Activated B cell treated with CpG ODN at 0.5 μM for 24 hours (primary cell): ENCODE measurements at regions not wholly inside any gene's neighbourhood (a gene's known extent, or its start where the extent isn't known, plus 50 kb on each side); places are given as distances from the start of the nearest gene placed in this dataset.

Source experiments
- ATAC-seq: fragments of 200-7000 bp; cut with Tn5 transposase; one replicate; pipeline ENCODE4 v1.10.0; 2021; ENCODE audit warnings: low read depth, mild to moderate bottlenecking, moderate library complexity
- CTCF ChIA-PET: fragments of 350-600 bp; sonication (Branson Sonifier 250); formaldehyde crosslinking; loops from one replicate; lab custom pipeline; 2021; ENCODE audit warnings: antibody characterized with exemption; lab: Charles Lee
- POLR2A ChIA-PET: fragments of 350-600 bp; sonication (Branson Sonifier 250); formaldehyde crosslinking; loops from one replicate; lab custom pipeline; 2021; ENCODE audit warnings: antibody characterized with exemption; lab: Charles Lee
- DNase-seq: peaks from one replicate; pipeline ENCODE4 v3.0.0; 2022
- H3K27ac Mint-ChIP-seq: one replicate; pipeline ENCODE4 v1.8.0; 2020; ENCODE audit warnings: mixed read lengths
- H3K27me3 Mint-ChIP-seq: one replicate; pipeline ENCODE4 v1.8.0; 2021; ENCODE audit warnings: mixed read lengths
- H3K36me3 Mint-ChIP-seq: one replicate; pipeline ENCODE4 v1.8.0; 2021; ENCODE audit warnings: low read depth, mixed read lengths
- H3K4me1 Mint-ChIP-seq: one replicate; pipeline ENCODE4 v1.8.0; 2021; ENCODE audit warnings: mixed read lengths
- H3K4me3 Mint-ChIP-seq: one replicate; pipeline ENCODE4 v1.8.0; 2020; ENCODE audit warnings: mild to moderate bottlenecking, mixed read lengths
- H3K9me3 Mint-ChIP-seq: one replicate; pipeline ENCODE4 v1.8.0; 2020; ENCODE audit warnings: mixed read lengths
- intact Hi-C: fragments of 100-400 bp; cut with micrococcal nuclease; formaldehyde crosslinking; loops from one replicate; pipeline ENCODE4 v1.15.1; 2024
- TF ChIP-seq, protein P1 (sequence below): fragments of 200-600 bp; IDR thresholded peaks from one replicate; pipeline ENCODE4 v1.8.0; 2022; ENCODE audit warnings: antibody characterized with exemption, mild to moderate bottlenecking

- Mint-ChIP-seq H3K27me3 (no peaks in the 10 kb centered on the region), H3K27ac (no peak overlapping the region), H3K4me3 (no peak overlapping the region), H3K9me3 (peaks cover 3% of the 10 kb centered on the region), H3K36me3 (no peaks in the 10 kb centered on the region), H3K4me1 (no peaks in the 10 kb centered on the region)
- ChIA-PET POLR2A (no interaction called here), CTCF (no interaction called here)
- intact Hi-C loops: no loop called here
- ATAC-seq (no peak), DNase-seq (no peak)
- TF ChIP-seq, protein P1, sequence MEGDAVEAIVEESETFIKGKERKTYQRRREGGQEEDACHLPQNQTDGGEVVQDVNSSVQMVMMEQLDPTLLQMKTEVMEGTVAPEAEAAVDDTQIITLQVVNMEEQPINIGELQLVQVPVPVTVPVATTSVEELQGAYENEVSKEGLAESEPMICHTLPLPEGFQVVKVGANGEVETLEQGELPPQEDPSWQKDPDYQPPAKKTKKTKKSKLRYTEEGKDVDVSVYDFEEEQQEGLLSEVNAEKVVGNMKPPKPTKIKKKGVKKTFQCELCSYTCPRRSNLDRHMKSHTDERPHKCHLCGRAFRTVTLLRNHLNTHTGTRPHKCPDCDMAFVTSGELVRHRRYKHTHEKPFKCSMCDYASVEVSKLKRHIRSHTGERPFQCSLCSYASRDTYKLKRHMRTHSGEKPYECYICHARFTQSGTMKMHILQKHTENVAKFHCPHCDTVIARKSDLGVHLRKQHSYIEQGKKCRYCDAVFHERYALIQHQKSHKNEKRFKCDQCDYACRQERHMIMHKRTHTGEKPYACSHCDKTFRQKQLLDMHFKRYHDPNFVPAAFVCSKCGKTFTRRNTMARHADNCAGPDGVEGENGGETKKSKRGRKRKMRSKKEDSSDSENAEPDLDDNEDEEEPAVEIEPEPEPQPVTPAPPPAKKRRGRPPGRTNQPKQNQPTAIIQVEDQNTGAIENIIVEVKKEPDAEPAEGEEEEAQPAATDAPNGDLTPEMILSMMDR: no peak
Observed at GRCh38 chr18:78801011-78801410, 178.6 kb upstream of the SALL3 start.

DNA sequence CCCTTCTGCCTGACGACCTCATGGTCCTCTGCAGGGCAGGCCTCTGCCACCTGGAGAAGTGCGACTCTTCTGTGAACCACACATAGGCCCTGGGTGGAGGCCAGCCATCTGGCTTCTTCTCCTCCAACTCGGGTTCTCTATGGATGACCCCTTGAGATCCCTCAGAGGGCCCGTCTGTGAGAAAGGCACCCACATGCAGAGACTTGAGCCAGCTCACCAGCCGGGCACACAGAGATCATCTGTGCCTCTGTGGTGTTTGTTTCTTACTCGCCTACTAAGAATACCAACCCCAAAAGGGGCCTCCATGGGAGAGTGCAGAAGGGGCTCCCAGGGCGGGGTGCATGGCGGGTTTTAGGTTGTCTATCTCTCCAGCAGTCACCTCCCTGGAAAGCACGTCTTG is 176.5 kb upstream of the SALL3 start:
- no peaks in the 10 kb centered on the region for H3K36me3 Mint-ChIP-seq
- TF ChIP-seq, protein P1: no peak
- H3K4me1 Mint-ChIP-seq: no peaks in the 10 kb centered on the region
- CTCF ChIA-PET: no interaction called here
- intact Hi-C loops: no loop called here
- no peaks in the 10 kb centered on the region for H3K27me3 Mint-ChIP-seq
- H3K4me3 Mint-ChIP-seq: no peak overlapping the region
- no peak for ATAC-seq
- peaks cover 3% of the 10 kb centered on the region for H3K9me3 Mint-ChIP-seq
- POLR2A ChIA-PET: no interaction called here
- no peak for DNase-seq
- no peak overlapping the region for H3K27ac Mint-ChIP-seq

DNA sequence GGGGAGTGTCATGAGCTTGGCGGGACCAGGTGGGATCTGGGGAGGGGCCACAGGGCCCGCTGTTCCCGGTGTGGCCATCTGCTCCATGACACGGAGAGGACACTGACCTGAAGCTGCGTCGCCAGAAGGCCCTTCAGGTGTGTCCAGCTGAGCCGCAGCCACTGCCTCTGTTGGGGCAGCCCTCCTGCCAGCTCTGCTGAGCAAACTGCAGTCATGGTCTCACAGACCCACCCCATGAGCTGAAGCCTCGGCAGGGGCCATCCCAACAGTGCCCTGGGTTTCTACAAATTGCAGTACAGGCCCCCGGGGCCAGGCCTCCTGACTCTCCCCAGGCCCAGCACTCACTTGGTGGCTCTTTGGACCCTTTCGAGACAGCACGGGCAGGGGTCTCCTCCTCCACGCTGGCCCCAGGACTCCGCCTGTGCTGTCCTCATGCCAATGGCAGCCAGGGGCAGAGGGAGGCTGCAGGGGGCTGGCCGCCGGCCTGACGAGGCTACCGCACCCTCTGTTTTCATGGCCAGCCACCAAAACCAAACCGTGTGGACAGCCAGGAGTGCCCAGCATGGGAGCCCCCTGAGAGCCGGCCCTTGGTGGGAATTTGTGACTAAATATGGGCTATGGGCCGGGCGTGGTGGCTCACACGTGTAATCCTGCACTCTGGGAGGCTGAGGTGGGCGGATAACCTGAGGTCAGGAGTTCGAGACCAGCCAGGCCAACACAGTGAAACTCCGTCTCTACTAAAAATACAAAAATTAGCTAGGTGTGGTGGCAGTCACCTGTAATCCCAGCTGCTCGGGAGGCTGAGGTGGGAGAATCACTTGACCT is 175.2 kb upstream of the SALL3 start:
- H3K4me3 Mint-ChIP-seq: no peak overlapping the region
- no peaks in the 10 kb centered on the region for H3K27me3 Mint-ChIP-seq
- DNase-seq (no peak), ATAC-seq (no peak)
- no peaks in the 10 kb centered on the region for H3K4me1 Mint-ChIP-seq
- H3K27ac Mint-ChIP-seq: no peak overlapping the region
- no peaks in the 10 kb centered on the region for H3K36me3 Mint-ChIP-seq
- ChIA-PET CTCF (no interaction called here), POLR2A (no interaction called here)
- H3K9me3 Mint-ChIP-seq: peaks cover under 1% of the 10 kb centered on the region
- TF ChIP-seq, protein P1: no peak
- intact Hi-C loops: no loop called here

DNA sequence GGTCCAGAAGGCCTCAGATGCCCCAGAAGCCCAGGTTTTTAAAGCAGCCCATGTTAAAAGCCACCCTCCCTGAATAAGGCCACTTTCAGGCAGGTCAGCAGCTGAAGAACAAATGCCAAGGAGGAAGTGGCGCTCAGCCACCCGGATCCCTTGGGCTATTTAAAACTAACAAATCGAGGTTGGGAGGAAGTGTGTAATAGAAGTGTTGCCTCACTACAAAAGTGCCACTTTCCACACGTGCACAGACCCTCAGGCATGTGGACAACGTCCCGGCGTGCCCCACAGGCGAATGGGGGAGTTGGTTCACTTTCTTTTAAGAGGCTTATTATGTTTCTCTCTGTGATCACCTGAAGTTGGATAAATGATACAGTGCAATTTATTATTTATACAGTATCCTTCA is 173.8 kb upstream of the SALL3 start:
- ATAC-seq: no peak
- TF ChIP-seq, protein P1: no peak
- POLR2A ChIA-PET: no interaction called here
- no peak for DNase-seq
- no peaks in the 10 kb centered on the region for H3K27me3 Mint-ChIP-seq
- H3K4me3 Mint-ChIP-seq: no peak overlapping the region
- H3K36me3 Mint-ChIP-seq: no peaks in the 10 kb centered on the region
- CTCF ChIA-PET: no interaction called here
- peaks cover 3% of the 10 kb centered on the region for H3K9me3 Mint-ChIP-seq
- no peaks in the 10 kb centered on the region for H3K4me1 Mint-ChIP-seq
- intact Hi-C loops: no loop called here
- H3K27ac Mint-ChIP-seq: no peak overlapping the region

DNA sequence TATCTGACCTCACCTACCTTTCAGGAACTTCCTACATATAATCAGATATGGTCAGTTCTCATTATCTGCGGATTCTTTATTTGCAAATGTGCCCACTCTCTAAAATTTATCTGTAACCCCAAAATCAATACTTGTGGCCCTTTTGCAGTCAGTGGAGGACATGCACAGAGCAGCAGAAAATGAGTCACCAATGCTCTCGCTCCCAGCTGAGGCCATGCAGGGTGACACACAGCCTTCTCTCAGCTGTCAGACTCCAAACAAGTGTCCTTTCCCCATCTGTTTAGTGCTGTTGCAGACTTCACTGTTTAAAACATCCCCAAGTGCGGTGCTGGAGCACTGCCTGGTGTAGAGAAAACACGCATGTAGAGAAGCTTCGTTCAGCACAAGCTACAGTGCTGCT is 171.9 kb upstream of the SALL3 start:
- H3K27me3 Mint-ChIP-seq: no peaks in the 10 kb centered on the region
- intact Hi-C loops: no loop called here
- TF ChIP-seq, protein P1: no peak
- ATAC-seq: no peak
- no peak for DNase-seq
- H3K9me3 Mint-ChIP-seq: peaks cover 3% of the 10 kb centered on the region
- H3K36me3 Mint-ChIP-seq: no peaks in the 10 kb centered on the region
- H3K4me1 Mint-ChIP-seq: no peaks in the 10 kb centered on the region
- CTCF ChIA-PET: no interaction called here
- no peak overlapping the region for H3K27ac Mint-ChIP-seq
- H3K4me3 Mint-ChIP-seq: no peak overlapping the region
- POLR2A ChIA-PET: no interaction called here
